ENCODE measurements at regions not wholly inside any gene's neighbourhood (a gene's known extent, or its start where the extent isn't known, plus 50 kb on each side); places are given as distances from the start of the nearest gene placed in this dataset.

DNA sequence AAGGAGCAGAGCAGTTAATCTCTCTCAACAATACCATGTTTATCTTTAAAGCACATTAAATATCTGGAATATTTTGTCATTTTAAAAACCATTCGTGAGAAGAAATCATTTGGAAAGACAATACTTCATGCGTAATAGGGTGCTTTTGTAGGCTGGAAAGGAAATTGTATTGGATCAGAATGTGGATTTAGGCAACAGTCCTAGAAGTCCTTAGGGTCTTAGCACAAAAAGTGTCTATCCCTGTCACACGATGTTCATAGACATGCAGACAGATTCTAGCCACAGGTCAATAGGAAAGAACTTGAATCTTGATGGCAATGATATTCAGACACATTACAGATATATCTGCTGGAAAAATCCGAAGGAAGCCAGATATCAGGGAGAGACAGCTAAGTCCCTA, 156.0 kb downstream of the KCTD12 start:
- H3K4me3 ChIP-seq (replicated peaks; ENCODE audit: low read depth, low read length), result no peak overlapping the region
- TF ChIP-seq CTCF (IDR thresholded peaks at IDR 0.05; ENCODE audit: low read depth, low read length, missing control alignments), result no peak
- DNase-seq (ENCODE audit: extremely low read depth, low read depth), result no peak

DNA sequence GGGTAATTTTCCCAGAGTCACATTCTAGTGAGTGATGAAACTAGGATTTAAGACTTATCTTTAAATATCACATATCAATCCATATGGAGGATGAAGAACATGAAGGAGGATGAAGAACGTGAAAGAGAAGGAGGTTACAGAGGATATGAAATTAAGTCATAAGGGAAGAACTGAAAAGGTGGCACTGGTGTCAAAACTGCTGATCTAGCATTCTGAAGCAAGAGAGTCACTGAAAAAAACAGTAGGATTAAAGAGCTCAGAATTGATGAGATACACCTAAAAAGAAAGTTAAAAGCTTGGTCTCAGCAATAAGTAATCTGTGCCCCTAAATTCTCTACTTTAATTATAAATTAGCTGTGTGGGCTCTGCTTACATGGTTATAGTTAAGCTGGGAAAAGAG, 156.5 kb downstream of the KCTD12 start:
- TF ChIP-seq CTCF (IDR thresholded peaks at IDR 0.05; ENCODE audit: low read depth, low read length, missing control alignments), result no peak
- DNase-seq (ENCODE audit: extremely low read depth, low read depth), result no peak
- H3K4me3 ChIP-seq (replicated peaks; ENCODE audit: low read depth, low read length), result no peak overlapping the region

- no peak for TF ChIP-seq CTCF (IDR thresholded peaks at IDR 0.05; ENCODE audit: low read depth, low read length, missing control alignments)
- no peak for DNase-seq (ENCODE audit: extremely low read depth, low read depth)
- H3K4me3 ChIP-seq (replicated peaks; ENCODE audit: low read depth, low read length), result no peak overlapping the region
Measured at GRCh38 chr13:76725896-76726295, 160.3 kb downstream of the KCTD12 start.

DNA sequence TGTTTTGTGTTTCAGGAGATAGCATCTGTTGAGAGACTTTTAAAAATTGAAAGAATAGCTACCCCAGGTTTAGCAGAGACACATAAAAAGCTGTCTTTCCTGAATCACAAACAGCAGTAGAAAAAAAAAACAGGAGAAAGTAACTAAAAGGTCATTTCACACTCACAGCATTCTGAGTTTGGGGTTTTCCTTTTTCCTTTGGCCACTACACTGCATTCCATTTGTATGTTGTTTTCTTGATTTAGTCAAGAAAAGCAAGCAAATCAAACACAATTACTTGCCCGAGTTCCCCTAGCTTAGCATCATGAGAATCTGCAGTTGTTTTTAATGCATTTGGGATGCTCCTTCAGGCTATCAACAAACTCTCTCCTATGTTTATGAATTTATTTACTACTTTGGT, 161.0 kb downstream of the KCTD12 start:
- no peak for TF ChIP-seq CTCF (IDR thresholded peaks at IDR 0.05; ENCODE audit: low read depth, low read length, missing control alignments)
- H3K4me3 ChIP-seq (replicated peaks; ENCODE audit: low read depth, low read length), result no peak overlapping the region
- no peak for DNase-seq (ENCODE audit: extremely low read depth, low read depth)

GRCh38 chr13:76724421-76724820, 161.8 kb downstream of the KCTD12 start:
- no peak overlapping the region for H3K4me3 ChIP-seq (replicated peaks; ENCODE audit: low read depth, low read length)
- no peak for TF ChIP-seq CTCF (IDR thresholded peaks at IDR 0.05; ENCODE audit: low read depth, low read length, missing control alignments)
- no peak for DNase-seq (ENCODE audit: extremely low read depth, low read depth)

- no peak for TF ChIP-seq CTCF (IDR thresholded peaks at IDR 0.05; ENCODE audit: low read depth, low read length, missing control alignments)
- H3K4me3 ChIP-seq (replicated peaks; ENCODE audit: low read depth, low read length), result no peak overlapping the region
- DNase-seq (ENCODE audit: extremely low read depth, low read depth), result peak; percentile 62
Measured at GRCh38 chr13:76723551-76724232, 162.5 kb downstream of the KCTD12 start.

GRCh38 chr13:76722782-76723181, 163.4 kb downstream of the KCTD12 start:
- DNase-seq (ENCODE audit: extremely low read depth, low read depth), result no peak
- TF ChIP-seq CTCF (IDR thresholded peaks at IDR 0.05; ENCODE audit: low read depth, low read length, missing control alignments), result no peak
- no peak overlapping the region for H3K4me3 ChIP-seq (replicated peaks; ENCODE audit: low read depth, low read length)
